Omental fat pad (tissue), 3 donors: ENCODE measurements at regions not wholly inside any gene's neighbourhood (a gene's known extent, or its start where the extent isn't known, plus 50 kb on each side); places are given as distances from the start of the nearest gene placed in this dataset.

ENCODE experiments used
- ATAC-seq: fragments of 150-250 bp; one replicate; pipeline ENCODE4 v1.9.1; 2016; ENCODE audit warnings: mild to moderate bottlenecking, moderate library complexity; ENCODE audit not compliant: low FRiP score
- DNase-seq: peaks from one replicate; pipeline ENCODE4 v3.0.0-alpha.2; 2019; ENCODE audit warnings: low spot score
- TF ChIP-seq, protein P1 (sequence below), 3 donors: fragments of 450-650 bp; IDR thresholded peaks; one replicate each; pipeline ENCODE4 v1.5.1; 2016 to 2017; ENCODE audit warnings: antibody characterized with exemption in 3 of 3, mild to moderate bottlenecking in 3 of 3, moderate library complexity in 2 of 3

DNA sequence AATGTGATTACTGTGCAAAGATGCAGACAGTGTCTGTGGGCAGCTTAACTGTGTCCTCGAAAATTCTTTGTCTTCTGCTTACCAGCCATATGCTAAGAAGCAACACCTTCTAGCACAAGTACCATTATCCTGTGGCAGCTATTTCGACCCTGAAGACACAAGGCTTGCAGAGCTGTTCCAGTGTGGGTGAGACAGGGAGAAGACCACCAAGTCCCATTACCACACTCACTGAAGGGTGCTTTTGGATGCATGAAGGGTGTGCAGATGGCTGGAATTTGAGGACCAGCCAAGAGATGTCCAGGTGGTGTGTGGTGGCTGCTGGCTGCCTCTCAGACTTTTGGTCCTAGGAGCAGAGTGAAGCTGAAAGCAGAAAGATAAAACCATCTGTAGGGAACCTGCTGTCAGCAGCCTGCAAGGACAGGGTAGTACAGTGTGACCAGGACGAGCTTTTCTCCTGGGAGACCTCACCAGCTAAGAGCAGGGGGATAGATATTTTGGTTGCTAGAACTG is 161.8 kb downstream of the ICE1 start:
- ATAC-seq (no peak), DNase-seq (no peak)
- TF ChIP-seq, protein P1, sequence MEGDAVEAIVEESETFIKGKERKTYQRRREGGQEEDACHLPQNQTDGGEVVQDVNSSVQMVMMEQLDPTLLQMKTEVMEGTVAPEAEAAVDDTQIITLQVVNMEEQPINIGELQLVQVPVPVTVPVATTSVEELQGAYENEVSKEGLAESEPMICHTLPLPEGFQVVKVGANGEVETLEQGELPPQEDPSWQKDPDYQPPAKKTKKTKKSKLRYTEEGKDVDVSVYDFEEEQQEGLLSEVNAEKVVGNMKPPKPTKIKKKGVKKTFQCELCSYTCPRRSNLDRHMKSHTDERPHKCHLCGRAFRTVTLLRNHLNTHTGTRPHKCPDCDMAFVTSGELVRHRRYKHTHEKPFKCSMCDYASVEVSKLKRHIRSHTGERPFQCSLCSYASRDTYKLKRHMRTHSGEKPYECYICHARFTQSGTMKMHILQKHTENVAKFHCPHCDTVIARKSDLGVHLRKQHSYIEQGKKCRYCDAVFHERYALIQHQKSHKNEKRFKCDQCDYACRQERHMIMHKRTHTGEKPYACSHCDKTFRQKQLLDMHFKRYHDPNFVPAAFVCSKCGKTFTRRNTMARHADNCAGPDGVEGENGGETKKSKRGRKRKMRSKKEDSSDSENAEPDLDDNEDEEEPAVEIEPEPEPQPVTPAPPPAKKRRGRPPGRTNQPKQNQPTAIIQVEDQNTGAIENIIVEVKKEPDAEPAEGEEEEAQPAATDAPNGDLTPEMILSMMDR (IDR thresholded peaks at IDR 0.05): no peak

DNA sequence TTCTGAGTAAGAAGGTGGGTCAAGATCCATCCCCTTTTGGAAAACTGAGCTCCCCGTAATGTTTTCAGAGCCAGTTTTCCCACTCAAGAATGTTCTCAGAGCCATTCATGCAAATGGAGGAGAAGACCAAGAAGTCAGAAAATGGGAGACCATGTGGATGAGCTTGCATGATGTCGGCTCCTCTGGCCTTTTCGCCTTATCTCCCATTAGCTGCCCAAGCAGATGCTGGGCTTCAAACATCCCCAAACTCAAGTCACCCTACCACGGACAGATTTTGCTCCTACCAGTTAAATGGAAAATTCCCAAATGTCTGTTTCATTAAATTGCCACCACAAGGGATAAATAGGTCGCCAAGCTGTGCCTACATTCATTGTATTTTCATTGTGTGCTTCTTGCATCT is 161.4 kb downstream of the ICE1 start:
- DNase-seq (no peak), ATAC-seq (no peak)

DNA sequence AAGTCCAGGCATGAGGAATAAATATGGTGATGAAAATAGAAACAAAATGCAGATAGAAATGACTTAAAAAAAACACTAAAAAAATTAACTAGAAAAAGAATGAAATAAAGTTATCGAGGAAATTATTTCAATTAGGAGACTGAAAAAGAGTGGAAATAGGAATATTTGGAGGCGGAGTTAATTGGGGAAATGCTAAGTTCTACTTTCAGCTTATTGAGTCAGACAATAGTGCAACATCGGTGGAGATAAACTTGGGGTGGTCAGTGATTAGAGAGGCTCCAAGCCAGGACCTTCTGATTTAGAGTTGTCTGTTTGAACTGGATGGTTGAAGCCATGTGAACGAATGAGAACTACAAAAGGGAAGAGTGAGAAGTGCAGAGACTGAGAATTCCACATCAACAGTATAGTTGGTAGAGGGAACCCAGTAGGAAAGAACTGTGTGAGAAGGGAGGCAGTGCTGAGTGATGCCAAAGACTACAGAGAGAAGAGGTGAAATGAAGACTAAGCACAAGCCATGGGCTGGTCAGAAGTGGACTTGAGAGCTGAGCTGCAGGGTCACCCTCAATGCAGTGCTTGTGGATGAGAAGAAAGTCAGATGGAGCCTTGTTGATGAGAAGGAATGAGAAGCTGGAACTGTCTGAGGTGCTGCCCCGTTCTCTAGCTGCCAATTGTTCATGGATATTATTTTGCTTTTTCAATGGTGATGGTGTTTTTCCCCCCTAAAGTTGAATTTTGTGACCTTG is 160.7 kb downstream of the ICE1 start:
- DNase-seq (no peak), ATAC-seq (no peak)
- TF ChIP-seq, protein P1 (IDR thresholded peaks at IDR 0.05): no peak

More for the DNA sequence above, 161.4 kb downstream of the ICE1 start:
- TF ChIP-seq, protein P1 (IDR thresholded peaks at IDR 0.05): no peak

DNA sequence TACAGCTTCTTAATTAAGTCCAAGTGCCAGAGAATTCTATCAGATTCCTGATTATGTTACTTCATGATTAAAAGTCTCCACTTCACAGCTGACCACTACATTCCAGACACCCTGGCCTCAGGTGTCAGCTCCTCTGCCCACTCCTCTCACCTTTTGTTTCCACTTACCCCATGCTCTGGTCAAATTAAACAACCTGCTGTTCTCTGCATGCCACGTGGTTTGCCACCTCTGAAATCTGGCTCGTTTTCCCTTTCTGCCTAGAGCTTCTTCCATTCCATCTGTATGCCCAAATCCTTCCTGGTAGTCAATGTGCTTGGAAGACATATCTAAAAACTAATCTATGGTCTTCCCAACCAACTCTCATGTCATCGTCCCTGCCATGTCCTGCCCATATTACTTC is 158.6 kb downstream of the ICE1 start:
- no peak for DNase-seq

DNA sequence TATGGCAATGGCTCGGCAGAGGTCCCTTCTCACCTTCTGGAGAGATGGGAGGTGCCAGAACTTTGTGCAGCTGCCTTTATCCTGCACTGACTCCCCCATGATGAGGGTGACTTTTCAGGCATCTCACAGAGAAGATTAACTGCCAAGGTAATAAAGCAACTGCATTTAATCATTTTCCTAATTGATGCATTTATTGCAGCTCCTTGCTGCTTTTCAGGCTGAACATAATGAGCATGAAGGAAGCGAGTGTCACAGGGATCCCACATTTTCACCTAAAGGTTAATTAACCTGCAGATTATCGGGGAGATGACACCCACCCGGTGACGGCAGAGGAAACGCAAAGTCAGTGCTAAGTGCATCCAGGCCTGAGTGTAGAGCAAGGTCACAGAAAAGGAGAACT is 154.3 kb downstream of the ICE1 start:
- TF ChIP-seq, protein P1 (IDR thresholded peaks at IDR 0.05): no peak
- ATAC-seq (no peak), DNase-seq (no peak)

More for the DNA sequence above, 158.6 kb downstream of the ICE1 start:
- ATAC-seq: no peak
- TF ChIP-seq, protein P1 (IDR thresholded peaks at IDR 0.05): no peak

DNA sequence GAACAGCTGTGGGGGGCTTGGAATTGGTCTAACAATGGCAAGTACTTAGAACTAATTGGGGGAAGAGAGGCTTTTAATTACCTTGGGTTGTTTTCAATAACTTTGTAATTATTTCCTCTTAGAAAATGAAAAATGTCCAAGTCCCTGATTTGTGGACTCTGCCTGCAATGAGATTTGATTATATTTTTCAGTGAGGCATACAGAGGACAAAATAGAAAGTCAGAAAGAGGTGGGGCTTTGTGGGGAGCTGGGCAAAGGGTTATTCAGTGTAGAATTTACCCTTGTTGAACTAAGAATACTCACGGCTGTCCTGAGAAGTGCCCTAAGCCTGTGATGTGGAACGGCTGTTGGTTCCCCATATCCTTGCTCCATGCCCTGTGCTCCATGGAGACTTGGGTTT is 153.0 kb downstream of the ICE1 start:
- DNase-seq (no peak), ATAC-seq (no peak)
- TF ChIP-seq, protein P1 (IDR thresholded peaks at IDR 0.05): no peak

DNA sequence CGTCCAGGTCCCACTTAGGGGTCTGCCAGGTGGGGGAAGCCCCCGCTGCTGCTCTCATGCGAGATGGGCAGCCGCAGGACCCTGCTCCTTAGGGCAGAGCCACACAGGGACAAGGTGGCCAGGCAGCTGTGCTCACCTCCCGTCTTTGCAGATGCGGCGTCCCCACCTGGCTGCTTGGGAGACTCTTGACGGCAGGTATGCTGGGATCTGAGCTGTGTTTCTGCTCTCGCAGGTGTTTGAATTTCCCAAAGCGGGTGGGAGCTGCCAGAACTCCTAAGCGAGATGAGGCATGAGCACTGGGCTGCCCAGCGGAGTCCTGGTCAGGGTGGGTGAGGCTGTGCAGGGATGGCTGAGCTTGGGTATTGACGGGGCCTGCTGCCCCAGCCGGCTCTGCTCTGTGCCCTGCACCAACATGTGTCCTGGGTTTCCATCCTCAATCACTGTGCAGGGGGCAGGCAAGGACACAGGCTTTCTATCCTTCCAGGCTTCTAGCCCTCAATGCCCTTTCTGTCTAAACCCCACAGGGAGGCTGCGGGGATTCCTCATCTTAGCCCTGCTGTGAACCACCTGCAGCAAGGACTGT is 151.4 kb downstream of the ICE1 start:
- ATAC-seq (no peak), DNase-seq (no peak)
- TF ChIP-seq, protein P1 (IDR thresholded peaks at IDR 0.05): no peak
